GM23248 (cell line): ENCODE measurements at regions not wholly inside any gene's neighbourhood (a gene's known extent, or its start where the extent isn't known, plus 50 kb on each side); places are given as distances from the start of the nearest gene placed in this dataset.

Experiments used
- EZH2 ChIP-seq: fragments of 200-600 bp; sonication (generic); IDR thresholded peaks from 2 replicates; pipeline ENCODE4 v1.6.1; 2018; ENCODE audit warnings: antibody characterized with exemption, mild to moderate bottlenecking; ENCODE audit not compliant: insufficient read depth, poor library complexity, severe bottlenecking
- EZH2phosphoT487 ChIP-seq: fragments of 200-600 bp; sonication (generic); IDR thresholded peaks from 2 replicates; pipeline ENCODE4 v1.6.1; 2018; ENCODE audit warnings: antibody characterized with exemption, moderate library complexity, mild to moderate bottlenecking, low read depth; ENCODE audit not compliant: insufficient read depth

DNA sequence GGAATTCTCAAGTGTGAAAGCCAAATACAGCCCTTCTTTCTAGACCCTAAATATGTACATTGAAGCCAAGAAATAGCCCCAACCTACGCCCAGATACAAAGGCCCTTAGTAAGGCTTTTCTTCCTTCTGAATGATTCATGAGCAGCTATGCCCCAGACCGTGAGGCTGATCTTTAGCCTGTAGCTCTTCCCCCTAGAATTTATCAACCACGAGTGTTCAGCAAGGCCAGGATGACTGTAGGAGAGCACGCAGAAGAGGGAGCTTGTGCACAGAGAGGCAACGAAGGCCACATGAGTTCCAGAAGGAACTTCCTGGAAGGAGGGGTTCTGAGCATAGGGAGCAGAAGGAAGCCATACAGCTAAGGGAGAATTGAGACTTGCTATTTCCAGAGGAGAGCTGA is 53.0 kb upstream of the HABP2 start:
- TF ChIP-seq EZH2phosphoT487 (no peak), EZH2 (no peak)
